NCI-H1694 treated with DMSO at 0.1 percent for 48 hours (cell line): ENCODE measurements at regions not wholly inside any gene's neighbourhood (a gene's known extent, or its start where the extent isn't known, plus 50 kb on each side); places are given as distances from the start of the nearest gene placed in this dataset.
"Not testable (repeated sequence)": the region's sequence is repeated elsewhere in the genome, so short reads cannot be mapped to it uniquely, and the experiment has no call there.

Source experiments
- DNase-seq: peaks from one replicate; lab custom pipeline; 2025; lab: John Stamatoyannopoulos, UW

GRCh38 chr12:131250028-131250950, 296.6 kb downstream of the ADGRD1 start:
- no peak for DNase-seq

GRCh38 chr12:131250951-131251315, 297.2 kb downstream of the ADGRD1 start:
- no peak for DNase-seq

GRCh38 chr12:131251336-131252101, 297.8 kb downstream of the ADGRD1 start:
- DNase-seq: no peak

- DNase-seq: no peak
These were observed 299.8 kb downstream of the ADGRD1 start for GRCh38 chr12:131253376-131254026.

- no peak for DNase-seq
These were observed 300.7 kb downstream of the ADGRD1 start for GRCh38 chr12:131254374-131254773.

GRCh38 chr12:131258398-131258797, 304.7 kb downstream of the ADGRD1 start:
- DNase-seq: no peak

- DNase-seq: no peak
These were observed 306.7 kb downstream of the ADGRD1 start for GRCh38 chr12:131260251-131260905.

- no peak for DNase-seq
These were observed 307.2 kb downstream of the ADGRD1 start for GRCh38 chr12:131260954-131261353.

- no peak for DNase-seq
These were observed 308.2 kb downstream of the ADGRD1 start for GRCh38 chr12:131261906-131262305.

- DNase-seq: no peak
These were observed 309.9 kb downstream of the ADGRD1 start for GRCh38 chr12:131263626-131264025.

- no peak for DNase-seq
These were observed 310.9 kb downstream of the ADGRD1 start for GRCh38 chr12:131264635-131265034.

GRCh38 chr12:131266591-131267467, 313.1 kb downstream of the ADGRD1 start:
- DNase-seq: no peak

- no peak for DNase-seq
These were observed 313.9 kb downstream of the ADGRD1 start for GRCh38 chr12:131267576-131267975.

GRCh38 chr12:131268123-131268522, 314.4 kb downstream of the ADGRD1 start:
- not testable (repeated sequence) for DNase-seq

GRCh38 chr12:131268571-131268970, 314.9 kb downstream of the ADGRD1 start:
- DNase-seq: not testable (repeated sequence)

GRCh38 chr12:131269551-131269950, 315.8 kb downstream of the ADGRD1 start:
- no peak for DNase-seq

GRCh38 chr12:131269977-131270376, 316.3 kb downstream of the ADGRD1 start:
- DNase-seq: not testable (repeated sequence)

- DNase-seq: no peak
These were observed 318.0 kb downstream of the ADGRD1 start for GRCh38 chr12:131271724-131272123.

- not testable (repeated sequence) for DNase-seq
These were observed 318.6 kb downstream of the ADGRD1 start for GRCh38 chr12:131272283-131272814.

- DNase-seq: no peak
These were observed 319.7 kb downstream of the ADGRD1 start for GRCh38 chr12:131273291-131273845.
